GM21723 (cell line): ENCODE measurements at regions not wholly inside any gene's neighbourhood (a gene's known extent, or its start where the extent isn't known, plus 50 kb on each side); places are given as distances from the start of the nearest gene placed in this dataset.

Experiments used
- ATAC-seq: cut with Tn5 transposase; IDR thresholded peaks from one replicate; pipeline ENCODE4 v1.9.1; 2021; ENCODE audit warnings: mild to moderate bottlenecking, moderate library complexity; ENCODE audit not compliant: unreplicated experiment

GRCh38 chr5:68475476-68475983 is 260.0 kb downstream of the PIK3R1 start:
- ATAC-seq: no peak

- no peak for ATAC-seq
Measured at GRCh38 chr5:68476854-68477253, 261.3 kb downstream of the PIK3R1 start.

DNA sequence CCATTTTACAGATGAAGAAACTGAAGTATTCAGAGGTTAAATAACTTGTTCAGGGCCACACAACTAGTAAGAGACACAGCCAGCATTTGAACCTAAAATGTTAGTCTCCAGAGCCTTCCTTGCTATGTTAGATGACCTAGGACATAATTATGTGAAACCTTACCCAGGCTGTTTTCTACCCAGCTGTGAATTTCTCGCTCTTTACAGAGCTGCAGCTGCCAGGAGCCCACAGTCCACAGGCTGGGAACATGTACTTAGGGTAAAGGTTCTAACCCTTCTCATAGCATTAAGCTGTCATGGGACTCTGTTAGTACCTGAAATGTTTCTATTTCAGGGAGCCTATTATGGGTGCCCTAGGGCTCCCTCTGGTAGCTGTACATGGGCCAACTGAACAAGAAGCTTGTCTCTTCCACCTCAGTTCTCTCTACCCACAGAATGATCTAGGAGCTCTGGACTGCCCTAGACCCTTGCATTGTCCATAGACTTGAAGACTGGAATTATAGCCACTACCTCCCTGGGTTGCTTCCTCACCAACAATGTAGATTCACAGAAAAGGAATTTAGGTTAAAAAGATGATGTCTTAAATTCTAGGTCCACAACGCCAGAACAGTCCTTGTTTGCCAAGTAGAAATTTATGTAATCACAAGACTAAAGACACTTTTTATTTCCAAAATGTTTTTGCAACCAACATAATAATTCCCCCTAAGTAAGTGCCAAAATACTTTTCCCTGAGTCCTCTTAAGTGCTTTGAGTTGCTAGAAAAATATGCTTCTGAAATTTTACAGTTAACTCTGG is 262.9 kb downstream of the PIK3R1 start:
- no peak for ATAC-seq

DNA sequence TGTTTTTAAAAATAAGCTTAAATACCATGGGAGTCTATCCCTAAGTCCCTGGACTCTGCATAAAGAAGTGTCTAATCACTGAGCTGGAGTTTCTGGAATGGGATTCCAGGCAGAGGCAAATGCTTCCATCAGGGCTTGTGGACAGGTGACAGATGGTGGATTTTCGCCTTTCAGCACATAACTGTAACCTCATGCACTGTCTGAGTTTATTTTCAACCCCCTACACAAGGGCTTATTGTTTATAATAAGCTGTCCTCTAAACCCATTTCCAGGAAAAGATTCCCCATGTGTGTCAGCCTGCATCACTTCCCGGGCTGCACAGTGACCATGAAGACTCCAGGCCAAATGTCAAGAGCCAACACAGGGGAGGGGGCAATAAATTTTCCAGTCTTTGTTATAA is 264.0 kb downstream of the PIK3R1 start:
- ATAC-seq: no peak

- ATAC-seq: no peak
Measured at GRCh38 chr5:68480335-68480940, 264.9 kb downstream of the PIK3R1 start.

- no peak for ATAC-seq
Measured at GRCh38 chr5:68482199-68482598, 266.6 kb downstream of the PIK3R1 start.

DNA sequence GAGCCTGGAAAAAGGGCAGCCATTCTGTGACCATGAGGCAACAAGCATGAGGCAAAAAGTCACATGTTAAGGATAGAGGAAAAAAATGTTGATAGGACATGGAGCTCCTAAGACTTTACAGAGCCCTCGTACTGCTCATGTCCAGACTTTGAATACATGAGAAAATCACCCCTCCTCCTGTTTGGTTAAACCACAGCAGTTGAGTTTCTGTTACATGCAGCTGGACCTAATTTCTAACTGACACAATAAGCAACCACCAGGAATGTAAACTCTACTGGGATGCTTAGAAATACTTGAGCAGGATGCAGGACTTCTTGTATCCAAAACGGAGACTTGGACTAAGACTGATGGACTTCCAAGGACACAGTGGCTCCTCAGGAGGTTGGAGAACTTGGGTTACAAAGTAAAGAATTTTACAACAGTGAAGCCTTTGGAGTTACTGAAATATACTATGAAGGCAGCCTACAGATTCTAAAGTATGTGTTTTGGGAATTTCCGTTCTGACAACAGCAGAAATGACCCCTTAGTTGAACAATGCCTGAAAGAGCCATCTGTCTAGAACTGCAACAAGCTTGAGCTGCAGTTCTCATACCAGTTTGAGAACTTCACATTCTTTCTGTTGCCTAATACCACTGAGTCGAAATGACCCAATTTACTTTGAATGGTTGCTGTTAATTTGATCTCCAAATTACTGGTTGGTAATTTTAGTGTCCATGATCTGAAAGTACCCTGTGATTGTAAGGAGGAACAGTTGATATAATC is 268.9 kb downstream of the PIK3R1 start:
- no peak for ATAC-seq

DNA sequence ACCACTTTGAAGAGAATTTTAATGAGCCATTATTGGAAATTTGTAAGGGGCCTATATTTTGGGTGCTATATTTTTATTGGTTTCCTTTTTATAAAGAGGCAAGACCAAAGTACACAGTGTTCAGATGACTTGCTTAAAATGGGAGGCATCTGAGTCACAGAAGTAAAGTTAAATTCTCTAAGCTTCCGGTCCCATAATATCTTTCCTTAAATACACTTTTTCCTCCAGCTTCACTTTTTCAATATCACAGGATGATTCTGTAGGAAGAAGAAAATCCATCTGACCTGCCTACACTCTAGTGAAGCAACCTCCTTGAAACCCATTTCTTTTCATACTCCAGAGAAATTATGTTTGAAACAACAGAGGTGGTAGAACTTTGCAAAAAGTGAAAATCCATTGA is 274.0 kb downstream of the PIK3R1 start:
- ATAC-seq: no peak

GRCh38 chr5:68490406-68490805 is 274.9 kb downstream of the PIK3R1 start:
- no peak for ATAC-seq

DNA sequence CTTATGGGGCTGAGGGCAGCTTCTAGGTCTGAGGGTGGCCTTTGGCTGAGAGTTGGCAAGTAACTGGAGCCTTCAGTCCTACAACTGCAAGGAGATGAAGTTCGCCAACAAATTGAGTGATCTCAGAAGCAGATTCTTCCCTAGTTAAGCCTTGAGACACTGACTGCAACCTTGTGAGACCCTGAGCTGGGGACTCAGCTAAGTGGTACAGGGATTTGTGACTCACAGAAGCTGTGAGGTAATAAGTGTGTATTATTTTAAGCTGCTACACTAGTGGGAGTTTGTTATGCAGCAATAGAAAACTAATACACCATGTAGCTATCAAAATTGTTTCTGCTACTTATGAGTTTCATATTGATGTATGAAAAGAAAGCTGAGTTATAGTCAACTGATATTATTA is 279.2 kb downstream of the PIK3R1 start:
- ATAC-seq: no peak

- ATAC-seq: no peak
Measured at GRCh38 chr5:68499987-68500386, 284.4 kb downstream of the PIK3R1 start.

DNA sequence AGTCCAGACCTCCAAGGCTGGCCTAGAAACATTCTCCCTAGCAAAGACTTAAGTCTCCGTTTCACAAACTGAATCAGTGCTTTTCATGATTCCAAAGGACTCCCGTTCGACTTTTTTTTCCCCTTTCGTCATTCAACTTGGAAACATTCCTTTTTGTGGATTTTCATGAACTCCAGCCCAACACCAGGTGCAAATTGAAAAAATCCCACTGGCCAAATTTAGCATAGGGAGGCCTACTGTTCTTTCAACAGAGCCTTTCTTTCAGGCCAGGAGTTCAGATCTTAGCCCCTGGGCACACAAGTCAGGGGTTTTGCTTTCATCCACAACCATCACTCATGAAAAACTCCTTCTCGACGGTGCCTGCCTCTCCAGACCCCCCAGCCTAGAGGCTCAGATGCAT is 285.3 kb downstream of the PIK3R1 start:
- ATAC-seq: no peak

- no peak for ATAC-seq
Measured at GRCh38 chr5:68502531-68502930, 287.0 kb downstream of the PIK3R1 start.

DNA sequence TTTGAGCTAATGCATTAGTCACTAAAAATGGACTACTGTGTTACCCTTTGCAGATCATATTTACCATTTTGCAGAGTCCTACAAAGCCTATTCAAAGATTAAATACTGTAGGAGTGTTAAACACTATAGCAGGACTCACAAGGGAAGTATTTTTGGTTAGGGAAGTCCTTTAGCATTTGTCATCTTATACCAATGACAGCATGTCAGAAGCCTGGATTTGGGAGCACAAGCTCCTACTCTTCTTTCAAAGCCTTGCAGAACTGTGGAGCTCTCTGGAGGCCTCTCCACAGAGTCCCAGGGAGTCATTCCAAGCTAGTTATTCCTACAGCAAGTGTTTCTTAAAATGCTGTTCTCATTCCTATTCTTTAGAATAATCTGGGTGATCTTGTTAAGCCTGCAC is 288.8 kb downstream of the PIK3R1 start:
- no peak for ATAC-seq

DNA sequence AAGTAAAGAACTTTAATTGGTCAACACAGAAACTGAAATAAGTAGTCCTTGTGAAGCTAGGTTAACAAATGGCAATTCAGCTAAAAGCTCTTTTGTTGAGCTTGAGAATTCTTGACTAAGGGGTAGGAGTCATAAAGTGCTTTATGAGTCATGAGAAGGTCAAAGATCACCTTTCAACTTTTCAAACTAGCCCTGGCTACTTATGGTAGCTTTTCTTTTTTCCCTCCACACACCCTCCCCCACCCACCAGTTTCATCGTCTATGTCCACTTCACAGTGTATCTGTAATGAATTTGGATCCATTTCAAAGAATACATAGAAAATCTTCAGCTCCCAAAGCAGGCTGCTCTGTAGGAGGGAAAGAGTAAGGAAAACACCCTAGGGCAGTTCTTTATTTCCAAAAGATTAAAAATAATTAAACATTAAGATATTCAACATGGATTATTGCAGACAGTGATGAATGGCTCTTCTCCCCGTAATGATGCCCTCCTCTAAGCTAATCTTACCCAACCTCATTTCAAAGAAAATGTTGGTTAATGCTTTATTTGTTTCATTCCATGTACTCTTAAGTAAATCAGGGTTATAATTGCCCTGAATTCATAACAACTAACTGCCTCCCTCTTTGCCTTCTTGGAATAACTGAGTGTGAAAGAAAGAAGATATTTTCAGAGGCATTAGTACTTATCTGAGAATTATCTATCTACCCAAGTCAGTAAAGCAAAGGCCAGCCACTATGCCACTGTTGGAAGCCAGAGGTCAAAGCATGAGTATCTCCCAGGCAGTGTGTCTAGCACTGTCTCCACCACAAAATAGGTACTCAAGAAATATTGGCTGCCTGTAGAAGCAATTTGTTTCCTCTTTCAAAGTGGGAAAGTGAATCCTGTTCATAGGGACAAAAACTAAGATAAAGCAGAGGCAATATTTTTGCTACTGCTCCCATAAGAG is 290.6 kb downstream of the PIK3R1 start:
- ATAC-seq: no peak

GRCh38 chr5:68515514-68515913 is 300.0 kb downstream of the PIK3R1 start:
- no peak for ATAC-seq

- ATAC-seq: no peak
Measured at GRCh38 chr5:68518286-68518685, 302.7 kb downstream of the PIK3R1 start.

DNA sequence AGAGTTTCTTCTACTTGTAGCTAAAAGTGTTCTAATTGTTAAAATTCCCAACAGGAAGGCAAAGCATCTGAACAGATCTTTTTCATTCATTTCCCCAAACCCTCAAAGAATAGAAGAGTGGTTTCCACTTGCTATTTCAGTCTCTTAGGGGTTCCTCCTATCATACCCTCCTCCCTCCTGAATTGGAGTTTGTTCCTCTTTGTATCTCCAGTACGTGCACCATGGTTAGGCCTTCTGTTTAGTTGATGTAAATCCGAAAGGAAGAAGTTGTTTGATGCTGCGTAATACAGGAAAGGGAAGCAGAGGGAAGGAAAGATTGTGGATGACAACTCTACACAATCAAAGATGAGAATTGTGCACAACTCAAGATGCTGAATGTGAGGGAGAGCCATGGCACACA is 303.6 kb downstream of the PIK3R1 start:
- ATAC-seq: no peak

GRCh38 chr5:68521776-68522175 is 306.2 kb downstream of the PIK3R1 start:
- ATAC-seq: no peak

DNA sequence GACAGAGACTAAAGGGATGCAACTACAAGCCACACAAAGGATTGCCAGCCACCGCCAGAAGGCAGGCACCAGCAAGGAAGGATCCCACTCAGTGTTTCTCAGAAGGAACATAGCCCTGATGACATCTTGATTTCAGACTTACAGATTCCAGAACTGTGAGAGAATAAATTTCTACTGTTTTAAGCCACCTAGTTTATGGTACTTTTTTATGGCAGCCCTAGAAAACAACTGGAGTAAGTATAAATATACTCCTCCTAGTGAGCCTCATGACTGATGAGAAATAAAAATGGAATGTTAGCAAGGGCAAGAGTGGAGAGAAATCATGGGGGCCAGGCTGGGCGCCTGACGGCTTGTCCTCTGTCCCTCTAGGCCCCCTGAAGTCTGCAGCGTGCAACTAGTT is 307.3 kb downstream of the PIK3R1 start:
- no peak for ATAC-seq

- no peak for ATAC-seq
Measured at GRCh38 chr5:68528821-68529273, 313.3 kb downstream of the PIK3R1 start.
